Body of pancreas (tissue), 4 donors: ENCODE measurements at regions not wholly inside any gene's neighbourhood (a gene's known extent, or its start where the extent isn't known, plus 50 kb on each side); places are given as distances from the start of the nearest gene placed in this dataset.

ENCODE experiments used
- CTCF ChIP-seq, 7 experiments: fragments of 450-650 bp in 4 of 7; fragments of 200-600 bp in 3 of 7; sonication (generic) in 3 of 7; IDR thresholded peaks; one replicate each; pipeline ENCODE4 v1.5.1; 2016 to 2019; ENCODE audit warnings: antibody characterized with exemption in 7 of 7
- POLR2A ChIP-seq, 3 donors: fragments of 450-650 bp; IDR thresholded peaks; one replicate each; pipeline ENCODE4 v1.6.1; 2016; ENCODE audit warnings: antibody characterized with exemption in 3 of 3, mild to moderate bottlenecking in 2 of 3

GRCh38 chr2:104766683-104767082 lies 87.2 kb upstream of the POU3F3 start:
- TF ChIP-seq POLR2A (IDR thresholded peaks at IDR 0.05) (no peak), CTCF (IDR thresholded peaks at IDR 0.05) (no peak)
